Gastroesophageal sphincter (tissue), 3 donors: ENCODE measurements at regions not wholly inside any gene's neighbourhood (a gene's known extent, or its start where the extent isn't known, plus 50 kb on each side); places are given as distances from the start of the nearest gene placed in this dataset.
"Not testable (repeated sequence)": the region's sequence is repeated elsewhere in the genome, so short reads cannot be mapped to it uniquely, and the experiment has no call there.

ENCODE experiments used
- POLR2A ChIP-seq, 2 donors: fragments of 450-650 bp; IDR thresholded peaks; one replicate each; pipeline ENCODE4 v1.6.1; 2017; ENCODE audit warnings: antibody characterized with exemption in 2 of 2, mild to moderate bottlenecking in 2 of 2, moderate library complexity in 1 of 2
- TF ChIP-seq, protein P1 (sequence below), 4 experiments: fragments of 200-600 bp in 2 of 4; fragments of 450-650 bp in 2 of 4; sonication (generic) in 1 of 4; IDR thresholded peaks; one replicate each; pipeline ENCODE4 v1.5.1; 2017 to 2019; ENCODE audit warnings: antibody characterized with exemption in 4 of 4, mild to moderate bottlenecking in 2 of 4, moderate library complexity in 2 of 4

DNA sequence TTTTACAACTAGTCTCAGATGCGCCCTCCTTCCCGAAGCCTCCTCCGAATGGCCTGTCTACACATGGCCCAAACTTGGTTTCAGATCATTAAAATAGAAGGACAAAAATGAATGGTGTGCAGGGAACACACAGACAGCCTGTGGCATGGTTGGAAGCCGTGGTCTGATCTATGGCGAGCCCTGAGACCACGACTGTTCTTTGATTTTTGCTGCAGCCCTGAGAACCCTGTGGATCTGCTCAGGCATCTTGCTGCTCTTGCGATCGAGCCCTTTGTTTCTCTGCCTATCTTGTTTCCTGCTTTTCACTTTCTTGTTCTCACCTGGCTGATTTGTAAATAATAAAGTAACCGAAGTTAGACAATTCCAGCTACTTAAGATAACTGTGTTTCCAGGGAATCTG lies 57.0 kb upstream of the NBPF15 start:
- TF ChIP-seq, protein P1, sequence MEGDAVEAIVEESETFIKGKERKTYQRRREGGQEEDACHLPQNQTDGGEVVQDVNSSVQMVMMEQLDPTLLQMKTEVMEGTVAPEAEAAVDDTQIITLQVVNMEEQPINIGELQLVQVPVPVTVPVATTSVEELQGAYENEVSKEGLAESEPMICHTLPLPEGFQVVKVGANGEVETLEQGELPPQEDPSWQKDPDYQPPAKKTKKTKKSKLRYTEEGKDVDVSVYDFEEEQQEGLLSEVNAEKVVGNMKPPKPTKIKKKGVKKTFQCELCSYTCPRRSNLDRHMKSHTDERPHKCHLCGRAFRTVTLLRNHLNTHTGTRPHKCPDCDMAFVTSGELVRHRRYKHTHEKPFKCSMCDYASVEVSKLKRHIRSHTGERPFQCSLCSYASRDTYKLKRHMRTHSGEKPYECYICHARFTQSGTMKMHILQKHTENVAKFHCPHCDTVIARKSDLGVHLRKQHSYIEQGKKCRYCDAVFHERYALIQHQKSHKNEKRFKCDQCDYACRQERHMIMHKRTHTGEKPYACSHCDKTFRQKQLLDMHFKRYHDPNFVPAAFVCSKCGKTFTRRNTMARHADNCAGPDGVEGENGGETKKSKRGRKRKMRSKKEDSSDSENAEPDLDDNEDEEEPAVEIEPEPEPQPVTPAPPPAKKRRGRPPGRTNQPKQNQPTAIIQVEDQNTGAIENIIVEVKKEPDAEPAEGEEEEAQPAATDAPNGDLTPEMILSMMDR (IDR thresholded peaks at IDR 0.05): not testable (repeated sequence)
- not testable (repeated sequence) for TF ChIP-seq POLR2A (IDR thresholded peaks at IDR 0.05)
